ENCODE measurements at regions not wholly inside any gene's neighbourhood (a gene's known extent, or its start where the extent isn't known, plus 50 kb on each side); places are given as distances from the start of the nearest gene placed in this dataset.

- TF ChIP-seq POLR2AphosphoS5 (IDR thresholded peaks at IDR 0.05; ENCODE audit: low read depth, low read length) (no peak), TAF1 (IDR thresholded peaks at IDR 0.05; ENCODE audit: borderline replicate concordance, low read depth, low read length) (no peak), POLR2A (IDR thresholded peaks at IDR 0.05; ENCODE audit: low read depth, low read length) (no peak)
- FAIRE-seq: no peak
- no peak for DNase-seq (ENCODE audit: insufficient read length)
Observed at GRCh38 chr1:55702064-55702463, 486.9 kb upstream of the USP24 start.

GRCh38 chr1:55700359-55701130 lies 485.4 kb upstream of the USP24 start:
- FAIRE-seq: no peak
- no peak for DNase-seq (ENCODE audit: insufficient read length)
- TF ChIP-seq POLR2AphosphoS5 (IDR thresholded peaks at IDR 0.05; ENCODE audit: low read depth, low read length) (no peak), POLR2A (IDR thresholded peaks at IDR 0.05; ENCODE audit: low read depth, low read length) (no peak), TAF1 (IDR thresholded peaks at IDR 0.05; ENCODE audit: borderline replicate concordance, low read depth, low read length) (no peak)

GRCh38 chr1:55699228-55699627 lies 484.1 kb upstream of the USP24 start:
- TF ChIP-seq POLR2AphosphoS5 (IDR thresholded peaks at IDR 0.05; ENCODE audit: low read depth, low read length): no peak
- no peak for TF ChIP-seq POLR2A (IDR thresholded peaks at IDR 0.05; ENCODE audit: low read depth, low read length)
- no peak for TF ChIP-seq TAF1 (IDR thresholded peaks at IDR 0.05; ENCODE audit: borderline replicate concordance, low read depth, low read length)
- no peak for FAIRE-seq
- DNase-seq (ENCODE audit: insufficient read length): no peak

- no peak for TF ChIP-seq POLR2AphosphoS5 (IDR thresholded peaks at IDR 0.05; ENCODE audit: low read depth, low read length)
- TF ChIP-seq POLR2A (IDR thresholded peaks at IDR 0.05; ENCODE audit: low read depth, low read length): no peak
- no peak for TF ChIP-seq TAF1 (IDR thresholded peaks at IDR 0.05; ENCODE audit: borderline replicate concordance, low read depth, low read length)
- DNase-seq (ENCODE audit: insufficient read length): no peak
- FAIRE-seq: no peak
Observed at GRCh38 chr1:55697997-55698535, 482.9 kb upstream of the USP24 start.

GRCh38 chr1:55696891-55697290 lies 481.7 kb upstream of the USP24 start:
- DNase-seq (ENCODE audit: insufficient read length): no peak
- FAIRE-seq: no peak
- TF ChIP-seq POLR2AphosphoS5 (IDR thresholded peaks at IDR 0.05; ENCODE audit: low read depth, low read length): no peak
- TF ChIP-seq TAF1 (IDR thresholded peaks at IDR 0.05; ENCODE audit: borderline replicate concordance, low read depth, low read length): no peak
- no peak for TF ChIP-seq POLR2A (IDR thresholded peaks at IDR 0.05; ENCODE audit: low read depth, low read length)

- no peak for DNase-seq (ENCODE audit: insufficient read length)
- FAIRE-seq: no peak
- TF ChIP-seq TAF1 (IDR thresholded peaks at IDR 0.05; ENCODE audit: borderline replicate concordance, low read depth, low read length) (no peak), POLR2A (IDR thresholded peaks at IDR 0.05; ENCODE audit: low read depth, low read length) (no peak), POLR2AphosphoS5 (IDR thresholded peaks at IDR 0.05; ENCODE audit: low read depth, low read length) (no peak)
Observed at GRCh38 chr1:55696181-55696754, 481.1 kb upstream of the USP24 start.

GRCh38 chr1:55695552-55695951 lies 480.4 kb upstream of the USP24 start:
- FAIRE-seq: no peak
- no peak for DNase-seq (ENCODE audit: insufficient read length)
- TF ChIP-seq POLR2AphosphoS5 (IDR thresholded peaks at IDR 0.05; ENCODE audit: low read depth, low read length) (no peak), POLR2A (IDR thresholded peaks at IDR 0.05; ENCODE audit: low read depth, low read length) (no peak), TAF1 (IDR thresholded peaks at IDR 0.05; ENCODE audit: borderline replicate concordance, low read depth, low read length) (no peak)

GRCh38 chr1:55695151-55695550 lies 480.0 kb upstream of the USP24 start:
- DNase-seq (ENCODE audit: insufficient read length): no peak
- TF ChIP-seq POLR2A (IDR thresholded peaks at IDR 0.05; ENCODE audit: low read depth, low read length) (no peak), POLR2AphosphoS5 (IDR thresholded peaks at IDR 0.05; ENCODE audit: low read depth, low read length) (no peak), TAF1 (IDR thresholded peaks at IDR 0.05; ENCODE audit: borderline replicate concordance, low read depth, low read length) (no peak)
- FAIRE-seq: no peak

- FAIRE-seq (no peak), DNase-seq (ENCODE audit: insufficient read length) (no peak)
- no peak for TF ChIP-seq TAF1 (IDR thresholded peaks at IDR 0.05; ENCODE audit: borderline replicate concordance, low read depth, low read length)
- TF ChIP-seq POLR2AphosphoS5 (IDR thresholded peaks at IDR 0.05; ENCODE audit: low read depth, low read length): no peak
- TF ChIP-seq POLR2A (IDR thresholded peaks at IDR 0.05; ENCODE audit: low read depth, low read length): no peak
Observed at GRCh38 chr1:55694310-55694801, 479.2 kb upstream of the USP24 start.

- FAIRE-seq (no peak), DNase-seq (ENCODE audit: insufficient read length) (no peak)
- no peak for TF ChIP-seq POLR2A (IDR thresholded peaks at IDR 0.05; ENCODE audit: low read depth, low read length)
- no peak for TF ChIP-seq TAF1 (IDR thresholded peaks at IDR 0.05; ENCODE audit: borderline replicate concordance, low read depth, low read length)
- TF ChIP-seq POLR2AphosphoS5 (IDR thresholded peaks at IDR 0.05; ENCODE audit: low read depth, low read length): no peak
Observed at GRCh38 chr1:55692726-55693125, 477.6 kb upstream of the USP24 start.

GRCh38 chr1:55690366-55690765 lies 475.2 kb upstream of the USP24 start:
- FAIRE-seq: no peak
- TF ChIP-seq TAF1 (IDR thresholded peaks at IDR 0.05; ENCODE audit: borderline replicate concordance, low read depth, low read length): no peak
- TF ChIP-seq POLR2AphosphoS5 (IDR thresholded peaks at IDR 0.05; ENCODE audit: low read depth, low read length): no peak
- TF ChIP-seq POLR2A (IDR thresholded peaks at IDR 0.05; ENCODE audit: low read depth, low read length): no peak
- no peak for DNase-seq (ENCODE audit: insufficient read length)

- DNase-seq (ENCODE audit: insufficient read length) (no peak), FAIRE-seq (no peak)
Observed at GRCh38 chr1:55689800-55690199, 474.6 kb upstream of the USP24 start.

More at GRCh38 chr1:55689800-55690199, 474.6 kb upstream of the USP24 start:
- no peak for TF ChIP-seq POLR2AphosphoS5 (IDR thresholded peaks at IDR 0.05; ENCODE audit: low read depth, low read length)
- no peak for TF ChIP-seq POLR2A (IDR thresholded peaks at IDR 0.05; ENCODE audit: low read depth, low read length)
